22Rv1 (cell line): ENCODE measurements at regions not wholly inside any gene's neighbourhood (a gene's known extent, or its start where the extent isn't known, plus 50 kb on each side); places are given as distances from the start of the nearest gene placed in this dataset.

ENCODE experiments used
- ZFX ChIP-seq: fragments of 450-650 bp; IDR thresholded peaks from 2 replicates; pipeline ENCODE4 v1.6.1; 2017; ENCODE audit warnings: antibody characterized with exemption, borderline replicate concordance
- TF ChIP-seq, protein P1 (sequence below): fragments of 450-650 bp; IDR thresholded peaks from 2 replicates; pipeline ENCODE4 v1.5.1; 2017; ENCODE audit warnings: mild to moderate bottlenecking

DNA sequence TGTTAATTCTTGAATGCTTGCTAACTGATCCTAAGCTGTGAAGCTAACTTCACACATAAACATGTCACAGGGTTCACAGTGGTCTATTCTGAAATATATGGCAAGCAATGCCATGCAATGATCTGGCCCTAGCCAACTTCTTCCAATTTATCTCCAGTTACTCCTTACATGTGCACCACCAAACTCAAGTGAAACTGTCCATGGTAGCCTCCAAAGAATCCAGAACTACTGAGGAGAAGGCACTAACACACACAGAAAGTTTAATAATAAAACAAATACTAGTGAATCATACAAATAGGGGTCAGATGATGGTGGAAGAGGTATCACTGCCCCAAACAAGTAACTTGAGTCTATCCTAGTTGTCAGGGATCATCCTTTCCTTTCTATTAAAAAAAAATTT lies 172.6 kb upstream of the RAB4A start:
- TF ChIP-seq, protein P1, sequence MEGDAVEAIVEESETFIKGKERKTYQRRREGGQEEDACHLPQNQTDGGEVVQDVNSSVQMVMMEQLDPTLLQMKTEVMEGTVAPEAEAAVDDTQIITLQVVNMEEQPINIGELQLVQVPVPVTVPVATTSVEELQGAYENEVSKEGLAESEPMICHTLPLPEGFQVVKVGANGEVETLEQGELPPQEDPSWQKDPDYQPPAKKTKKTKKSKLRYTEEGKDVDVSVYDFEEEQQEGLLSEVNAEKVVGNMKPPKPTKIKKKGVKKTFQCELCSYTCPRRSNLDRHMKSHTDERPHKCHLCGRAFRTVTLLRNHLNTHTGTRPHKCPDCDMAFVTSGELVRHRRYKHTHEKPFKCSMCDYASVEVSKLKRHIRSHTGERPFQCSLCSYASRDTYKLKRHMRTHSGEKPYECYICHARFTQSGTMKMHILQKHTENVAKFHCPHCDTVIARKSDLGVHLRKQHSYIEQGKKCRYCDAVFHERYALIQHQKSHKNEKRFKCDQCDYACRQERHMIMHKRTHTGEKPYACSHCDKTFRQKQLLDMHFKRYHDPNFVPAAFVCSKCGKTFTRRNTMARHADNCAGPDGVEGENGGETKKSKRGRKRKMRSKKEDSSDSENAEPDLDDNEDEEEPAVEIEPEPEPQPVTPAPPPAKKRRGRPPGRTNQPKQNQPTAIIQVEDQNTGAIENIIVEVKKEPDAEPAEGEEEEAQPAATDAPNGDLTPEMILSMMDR: no peak
- no peak for TF ChIP-seq ZFX
